B cell (primary cell): ENCODE measurements at regions not wholly inside any gene's neighbourhood (a gene's known extent, or its start where the extent isn't known, plus 50 kb on each side); places are given as distances from the start of the nearest gene placed in this dataset.
"Not testable (repeated sequence)": the region's sequence is repeated elsewhere in the genome, so short reads cannot be mapped to it uniquely, and the experiment has no call there.

Experiments used
- ATAC-seq: fragments of 200-7000 bp; cut with Tn5 transposase; one replicate; pipeline ENCODE4 v1.10.0; 2021; ENCODE audit warnings: low read depth, mild to moderate bottlenecking, moderate number of reproducible peaks, moderate library complexity
- CTCF ChIA-PET: fragments of 350-600 bp; sonication (Branson Sonifier 250); formaldehyde crosslinking; loops from one replicate; lab custom pipeline; 2021; ENCODE audit warnings: antibody characterized with exemption, inconsistent platforms; lab: Charles Lee
- POLR2A ChIA-PET: fragments of 350-600 bp; sonication (Branson Sonifier 250); formaldehyde crosslinking; loops from one replicate; lab custom pipeline; 2021; ENCODE audit warnings: antibody characterized with exemption; lab: Charles Lee
- DNase-seq: peaks from one replicate; pipeline ENCODE4 v3.0.0; 2013
- H2AFZ ChIP-seq: 2 replicates; pipeline ENCODE4 v1.6.1; 2012; ENCODE audit warnings: mild to moderate bottlenecking, low read depth, low read length; ENCODE audit not compliant: insufficient read depth, poor library complexity, severe bottlenecking
- H3K27ac ChIP-seq, 2 donors: 1 replicate in 1 of 2; 2 replicates in 1 of 2; pipeline ENCODE4 v1.5.1; 2012 to 2013; ENCODE audit warnings: low read length in 2 of 2, mild to moderate bottlenecking in 2 of 2, moderate library complexity in 1 of 2
- H3K27me3 ChIP-seq, 4 experiments: fragments of 200-600 bp in 1 of 4; sonication (generic) in 1 of 4; replicated peaks in 1 of 4; 1 replicate in 2 of 4; 2 replicates in 2 of 4; pipeline versions ENCODE4 v1.6.1 to v1.7.0; 2013 to 2016; ENCODE audit warnings: low read length in 3 of 4, mild to moderate bottlenecking in 2 of 4, mixed read lengths in 1 of 4, moderate library complexity in 1 of 4; ENCODE audit not compliant: insufficient read depth in 4 of 4, control insufficient read depth in 3 of 4; ENCODE audit errors: control extremely low read depth in 1 of 4
- H3K36me3 ChIP-seq, 2 experiments: replicated peaks in 1 of 2; 1 replicate in 1 of 2; 2 replicates in 1 of 2; pipeline versions ENCODE4 v1.6.1 to v1.7.1; 2013; ENCODE audit warnings: low read length in 1 of 2; ENCODE audit not compliant: insufficient read depth in 2 of 2, control insufficient read depth in 1 of 2; ENCODE audit errors: control extremely low read depth in 1 of 2, extremely low read depth in 1 of 2
- H3K4me1 ChIP-seq, 2 donors: fragments of 200-600 bp in 1 of 2; sonication (generic) in 1 of 2; 1 replicate in 1 of 2; 2 replicates in 1 of 2; pipeline versions ENCODE4 v1.5.1 to v1.6.1; 2013 to 2017; ENCODE audit warnings: low read length in 2 of 2; ENCODE audit not compliant: control insufficient read depth in 2 of 2, insufficient read depth in 2 of 2
- H3K4me2 ChIP-seq: replicated peaks from 2 replicates; pipeline ENCODE3; 2012; ENCODE audit warnings: mild to moderate bottlenecking, low read depth, low read length; ENCODE audit not compliant: poor library complexity, severe bottlenecking
- H3K4me3 ChIP-seq, 5 experiments: fragments of 200-600 bp in 1 of 5; sonication (generic) in 1 of 5; 1 replicate in 3 of 5; 2 replicates in 2 of 5; pipeline versions ENCODE4 v1.5.1 to v1.7.0; 2011 to 2016; ENCODE audit warnings: low read length in 4 of 5, mild to moderate bottlenecking in 4 of 5, low read depth in 2 of 5, control low read depth in 1 of 5, moderate library complexity in 1 of 5; ENCODE audit not compliant: insufficient read depth in 1 of 5; ENCODE audit errors: control extremely low read depth in 1 of 5, extremely low read depth in 1 of 5
- H3K79me2 ChIP-seq: fragments of 200-600 bp; sonication (generic); one replicate; pipeline ENCODE4 v1.6.0; 2016; ENCODE audit warnings: low read length; ENCODE audit not compliant: control insufficient read depth, insufficient read depth
- H3K9ac ChIP-seq: fragments of 200-600 bp; sonication (generic); 2 replicates; pipeline ENCODE4 v1.6.1; 2017; ENCODE audit warnings: mild to moderate bottlenecking, low read length, moderate library complexity
- H3K9me3 ChIP-seq, 3 donors: one replicate each; pipeline versions ENCODE4 v1.6.1 to v1.7.1; 2013; ENCODE audit warnings: low read length in 2 of 3; ENCODE audit not compliant: control insufficient read depth in 2 of 3, insufficient read depth in 1 of 3; ENCODE audit errors: control extremely low read depth in 1 of 3
- H4K20me1 ChIP-seq: 2 replicates; pipeline ENCODE4 v1.6.0; 2012; ENCODE audit warnings: mild to moderate bottlenecking, low read length; ENCODE audit not compliant: insufficient read depth, control insufficient read depth, poor library complexity, severe bottlenecking
- H3K27ac Mint-ChIP-seq: one replicate; pipeline ENCODE4 v1.8.0; 2021; ENCODE audit warnings: mixed read lengths
- H3K27me3 Mint-ChIP-seq: one replicate; pipeline ENCODE4 v1.8.0; 2021; ENCODE audit warnings: mixed read lengths
- H3K4me1 Mint-ChIP-seq: one replicate; pipeline ENCODE4 v1.8.0; 2021; ENCODE audit warnings: mixed read lengths
- H3K4me3 Mint-ChIP-seq: one replicate; pipeline ENCODE4 v1.8.0; 2021; ENCODE audit warnings: mixed read lengths
- H3K9me3 Mint-ChIP-seq: one replicate; pipeline ENCODE4 v1.8.0; 2022; ENCODE audit warnings: mixed read lengths; ENCODE audit not compliant: insufficient read depth
- WGBS: methylation state at CpG from one replicate; pipeline ENCODE4 v1.1.5; 2013; ENCODE audit warnings: missing lambda C conversion rate; ENCODE audit not compliant: insufficient coverage; 5-methylcytosine and 5-hydroxymethylcytosine counted together
- intact Hi-C: fragments of 100-400 bp; cut with micrococcal nuclease; formaldehyde crosslinking; loops from one replicate; pipeline ENCODE4 v1.10.0; 2022

- H3K4me3 Mint-ChIP-seq, result not testable (repeated sequence)
Observed at GRCh38 chr16:33980736-33981135, 521.3 kb downstream of the TP53TG3F start.

GRCh38 chr16:33984428-33984827 lies 525.0 kb downstream of the TP53TG3F start:
- POLR2A ChIA-PET, H3K79me2 ChIP-seq, H3K4me1 ChIP-seq, H3K9me3 Mint-ChIP-seq, H3K36me3 ChIP-seq, H3K4me3 Mint-ChIP-seq, CTCF ChIA-PET, intact Hi-C loops, H3K27ac Mint-ChIP-seq, H3K4me1 Mint-ChIP-seq, DNase-seq, ATAC-seq, H3K9me3 ChIP-seq, H4K20me1 ChIP-seq, H2AFZ ChIP-seq, H3K27me3 ChIP-seq, H3K4me2 ChIP-seq, H3K4me3 ChIP-seq, H3K27ac ChIP-seq, H3K27me3 Mint-ChIP-seq, H3K9ac ChIP-seq: not testable (repeated sequence)
- WGBS, result no CpG with 5 or more reads among the region's 5 CpGs

More at GRCh38 chr16:33980736-33981135, 521.3 kb downstream of the TP53TG3F start:
- H4K20me1 ChIP-seq, ATAC-seq, H2AFZ ChIP-seq, H3K27ac Mint-ChIP-seq, H3K27me3 ChIP-seq, H3K9ac ChIP-seq, H3K4me1 Mint-ChIP-seq, H3K4me3 ChIP-seq, H3K27ac ChIP-seq, H3K36me3 ChIP-seq, H3K4me2 ChIP-seq, CTCF ChIA-PET, H3K9me3 ChIP-seq, DNase-seq, H3K4me1 ChIP-seq, POLR2A ChIA-PET, H3K9me3 Mint-ChIP-seq, H3K79me2 ChIP-seq, H3K27me3 Mint-ChIP-seq, intact Hi-C loops: not testable (repeated sequence)
- WGBS, result no CpG with 5 or more reads among the region's 8 CpGs

- H3K27ac ChIP-seq, H3K4me2 ChIP-seq, H3K9me3 Mint-ChIP-seq, CTCF ChIA-PET, H3K27me3 ChIP-seq, H3K36me3 ChIP-seq, H3K27ac Mint-ChIP-seq, H4K20me1 ChIP-seq, H2AFZ ChIP-seq, H3K9ac ChIP-seq, H3K27me3 Mint-ChIP-seq, H3K4me3 ChIP-seq, H3K4me3 Mint-ChIP-seq, DNase-seq, H3K79me2 ChIP-seq, H3K4me1 Mint-ChIP-seq, intact Hi-C loops, ATAC-seq, H3K4me1 ChIP-seq, POLR2A ChIA-PET, H3K9me3 ChIP-seq: not testable (repeated sequence)
- 67% methylated on average over 1 of the region's 8 CpGs for WGBS
Observed at GRCh38 chr16:33986521-33986920, 527.1 kb downstream of the TP53TG3F start.

GRCh38 chr16:33987348-33987963 lies 528.0 kb downstream of the TP53TG3F start:
- H3K9ac ChIP-seq, H3K4me2 ChIP-seq, intact Hi-C loops, POLR2A ChIA-PET, H4K20me1 ChIP-seq, H3K4me1 ChIP-seq, H2AFZ ChIP-seq, H3K9me3 ChIP-seq, H3K27ac Mint-ChIP-seq, DNase-seq, H3K27me3 ChIP-seq, ATAC-seq, H3K4me1 Mint-ChIP-seq, H3K27me3 Mint-ChIP-seq, CTCF ChIA-PET, H3K9me3 Mint-ChIP-seq, H3K79me2 ChIP-seq, H3K36me3 ChIP-seq, H3K27ac ChIP-seq, H3K4me3 ChIP-seq, H3K4me3 Mint-ChIP-seq: not testable (repeated sequence)
- WGBS, result no CpG with 5 or more reads among the region's 13 CpGs
